GM21723 (cell line): ENCODE measurements at regions not wholly inside any gene's neighbourhood (a gene's known extent, or its start where the extent isn't known, plus 50 kb on each side); places are given as distances from the start of the nearest gene placed in this dataset.
A peak's percentile ranks its signal among the peaks of the same experiment; 100 is the strongest.

Experiments used
- ATAC-seq: cut with Tn5 transposase; IDR thresholded peaks from one replicate; pipeline ENCODE4 v1.9.1; 2021; ENCODE audit warnings: mild to moderate bottlenecking, moderate library complexity; ENCODE audit not compliant: unreplicated experiment

GRCh38 chr11:27216270-27217149, 146.5 kb downstream of the CCDC34 start:
- no peak for ATAC-seq

GRCh38 chr11:27215471-27216269, 147.3 kb downstream of the CCDC34 start:
- no peak for ATAC-seq

- ATAC-seq, result no peak
Observed at GRCh38 chr11:27214713-27215112, 148.3 kb downstream of the CCDC34 start.

- no peak for ATAC-seq
Observed at GRCh38 chr11:27213232-27213660, 149.8 kb downstream of the CCDC34 start.

GRCh38 chr11:27212248-27212780, 150.7 kb downstream of the CCDC34 start:
- no peak for ATAC-seq

- no peak for ATAC-seq
Observed at GRCh38 chr11:27211370-27212127, 151.5 kb downstream of the CCDC34 start.

GRCh38 chr11:27210531-27210930, 152.5 kb downstream of the CCDC34 start:
- ATAC-seq, result no peak

- peak; percentile 49 for ATAC-seq
Observed at GRCh38 chr11:27209562-27210005, 153.4 kb downstream of the CCDC34 start.

- no peak for ATAC-seq
Observed at GRCh38 chr11:27208846-27209245, 154.2 kb downstream of the CCDC34 start.

GRCh38 chr11:27207025-27207650, 155.9 kb downstream of the CCDC34 start:
- ATAC-seq, result no peak

GRCh38 chr11:27205779-27206570, 157.0 kb downstream of the CCDC34 start:
- ATAC-seq, result no peak

- ATAC-seq, result no peak
Observed at GRCh38 chr11:27205250-27205649, 157.8 kb downstream of the CCDC34 start.

GRCh38 chr11:27204529-27204928, 158.5 kb downstream of the CCDC34 start:
- no peak for ATAC-seq

- no peak for ATAC-seq
Observed at GRCh38 chr11:27203077-27203647, 159.9 kb downstream of the CCDC34 start.

GRCh38 chr11:27201454-27202302, 161.1 kb downstream of the BBOX1 start:
- no peak for ATAC-seq

GRCh38 chr11:27200779-27201453, 160.3 kb downstream of the BBOX1 start:
- ATAC-seq, result no peak

GRCh38 chr11:27196203-27196897, 155.7 kb downstream of the BBOX1 start:
- ATAC-seq, result no peak
